Keratinocyte (primary cell): ENCODE measurements at regions not wholly inside any gene's neighbourhood (a gene's known extent, or its start where the extent isn't known, plus 50 kb on each side); places are given as distances from the start of the nearest gene placed in this dataset.

Experiments used
- EZH2 ChIP-seq: IDR thresholded peaks from one replicate; pipeline ENCODE4 v1.6.1; 2012; ENCODE audit warnings: inconsistent platforms, mild to moderate bottlenecking, low read length, moderate library complexity
- TF ChIP-seq, protein P1 (sequence below), 3 experiments: IDR thresholded peaks in 1 of 3; conservative IDR thresholded peaks in 1 of 3; optimal IDR thresholded peaks in 1 of 3; 2 replicates in 2 of 3; 3 replicates in 1 of 3; pipeline versions ENCODE3 to v1.5.1; 2011; ENCODE audit warnings: low read length in 3 of 3, mild to moderate bottlenecking in 3 of 3, moderate library complexity in 2 of 3, control low read depth in 1 of 3, inconsistent platforms in 1 of 3; ENCODE audit not compliant: insufficient read depth in 2 of 3; ENCODE audit errors: extremely low read depth in 1 of 3

- TF ChIP-seq, protein P1, sequence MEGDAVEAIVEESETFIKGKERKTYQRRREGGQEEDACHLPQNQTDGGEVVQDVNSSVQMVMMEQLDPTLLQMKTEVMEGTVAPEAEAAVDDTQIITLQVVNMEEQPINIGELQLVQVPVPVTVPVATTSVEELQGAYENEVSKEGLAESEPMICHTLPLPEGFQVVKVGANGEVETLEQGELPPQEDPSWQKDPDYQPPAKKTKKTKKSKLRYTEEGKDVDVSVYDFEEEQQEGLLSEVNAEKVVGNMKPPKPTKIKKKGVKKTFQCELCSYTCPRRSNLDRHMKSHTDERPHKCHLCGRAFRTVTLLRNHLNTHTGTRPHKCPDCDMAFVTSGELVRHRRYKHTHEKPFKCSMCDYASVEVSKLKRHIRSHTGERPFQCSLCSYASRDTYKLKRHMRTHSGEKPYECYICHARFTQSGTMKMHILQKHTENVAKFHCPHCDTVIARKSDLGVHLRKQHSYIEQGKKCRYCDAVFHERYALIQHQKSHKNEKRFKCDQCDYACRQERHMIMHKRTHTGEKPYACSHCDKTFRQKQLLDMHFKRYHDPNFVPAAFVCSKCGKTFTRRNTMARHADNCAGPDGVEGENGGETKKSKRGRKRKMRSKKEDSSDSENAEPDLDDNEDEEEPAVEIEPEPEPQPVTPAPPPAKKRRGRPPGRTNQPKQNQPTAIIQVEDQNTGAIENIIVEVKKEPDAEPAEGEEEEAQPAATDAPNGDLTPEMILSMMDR (optimal IDR thresholded peaks at IDR 0.05 in 1 of 3, IDR thresholded peaks at IDR 0.05 in 1 of 3, conservative IDR thresholded peaks at IDR 0.05 in 1 of 3; ENCODE audit: extremely low read depth in 1 of 3, insufficient read depth in 2 of 3, low read length in 3 of 3), result no peak
- TF ChIP-seq EZH2, result no peak
These were observed 338.4 kb upstream of the CITED2 start for GRCh38 chr6:139712830-139713229.
